ENCODE measurements at regions not wholly inside any gene's neighbourhood (a gene's known extent, or its start where the extent isn't known, plus 50 kb on each side); places are given as distances from the start of the nearest gene placed in this dataset.
A peak's percentile ranks its signal among the peaks of the same experiment; 100 is the strongest.

DNA sequence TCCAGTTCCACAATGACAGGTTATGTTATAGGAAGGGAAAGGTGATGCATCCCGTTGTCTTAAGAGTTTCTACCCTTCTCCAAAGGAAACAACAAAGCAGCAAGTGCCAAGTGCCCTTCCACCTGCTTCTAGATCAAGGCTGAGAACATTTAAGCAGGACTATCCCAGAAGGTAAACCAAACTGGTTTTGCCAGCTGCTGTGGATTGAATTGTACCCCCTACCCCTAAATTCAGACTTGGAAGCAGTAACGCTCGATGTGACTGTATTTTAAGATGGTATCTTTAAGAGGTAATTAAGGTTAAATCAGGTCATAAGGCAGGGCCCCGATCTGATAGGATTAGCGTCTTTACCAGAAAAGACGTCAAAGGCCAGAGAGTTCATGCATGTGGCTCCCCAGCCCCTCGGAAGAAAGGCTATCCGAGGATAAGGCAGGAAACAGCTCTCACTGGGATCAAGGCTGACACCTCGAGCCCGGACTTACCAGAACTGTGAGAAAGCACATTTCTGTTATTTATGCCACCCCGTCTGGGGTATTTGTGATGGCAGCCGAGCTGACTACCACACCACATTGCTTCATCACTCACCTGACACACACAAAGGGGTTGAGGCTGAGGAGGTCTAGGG is 179.1 kb upstream of the RAI14 start:
- peaks cover 15% of the 10 kb centered on the region for H3K4me1 Mint-ChIP-seq
- peaks cover 13% of the 10 kb centered on the region for H3K9me3 Mint-ChIP-seq
- no peaks in the 10 kb centered on the region for H3K36me3 Mint-ChIP-seq (ENCODE audit: low read depth)
- TF ChIP-seq CTCF (conservative IDR thresholded peaks at IDR 0.05): no peak
- Histone ChIP-seq H3K36me3 (ENCODE audit: control insufficient read depth, insufficient read depth, low read length) (no peaks in the 10 kb centered on the region), H3K27me3 (ENCODE audit: control insufficient read depth, insufficient read depth, low read length, poor library complexity, severe bottlenecking) (no peaks in the 10 kb centered on the region), H3K4me1 (ENCODE audit: control insufficient read depth, insufficient read depth, low read length) (no peaks in the 10 kb centered on the region), H3K9ac (ENCODE audit: extremely low read depth, low read length, poor library complexity, severe bottlenecking) (no peak overlapping the region), H3K4me3 (ENCODE audit: low read length) (no peak overlapping the region), H3K27ac (ENCODE audit: low read depth, low read length) (no peak overlapping the region), H3K9me3 (ENCODE audit: control insufficient read depth, low read length) (peaks cover 15% of the 10 kb centered on the region)
- no peak overlapping the region for H3K4me3 Mint-ChIP-seq
- peaks cover 8% of the 10 kb centered on the region for H3K27me3 Mint-ChIP-seq (ENCODE audit: insufficient read depth)
- no peak for DNase-seq
- H3K27ac Mint-ChIP-seq: no peak overlapping the region
- WGBS, 2 experiments (ENCODE audit: insufficient coverage in 1 of 2, insufficient read length in 1 of 2): 90 to 100% methylated on average over 6 to 12 of the region's 12 CpGs

DNA sequence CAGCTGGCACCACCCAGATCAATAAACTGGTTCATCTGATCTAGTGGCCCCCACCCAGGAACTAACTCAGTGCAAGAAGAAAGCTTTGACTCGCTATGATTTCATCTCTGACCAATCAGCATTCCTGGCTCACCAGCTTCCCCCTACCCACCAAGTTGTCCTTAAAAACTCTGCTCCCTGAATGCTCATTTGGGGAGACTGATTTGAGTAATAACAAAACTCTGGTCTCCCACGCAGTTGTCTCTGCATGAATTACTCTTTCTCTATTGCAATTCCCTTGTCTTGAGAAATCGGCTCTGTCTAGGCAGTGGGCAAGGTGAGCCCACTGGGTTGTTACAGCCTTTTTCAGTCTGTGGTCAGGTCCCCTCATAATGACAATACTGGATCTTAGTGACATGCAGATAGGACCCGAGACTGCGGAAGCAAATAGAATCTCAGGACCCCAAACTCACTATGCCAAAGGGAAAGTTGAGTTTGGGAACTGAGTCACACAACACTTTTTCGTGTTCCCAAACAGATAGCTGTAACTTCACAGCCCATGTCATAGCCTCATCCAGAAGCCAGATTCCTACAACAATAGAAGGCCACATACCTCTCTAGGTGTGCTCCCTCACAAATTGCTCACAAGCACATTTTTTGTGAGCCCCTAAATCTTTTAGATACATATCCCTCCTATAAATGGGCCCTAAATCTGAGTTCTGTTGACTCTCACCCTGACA is 175.2 kb upstream of the RAI14 start:
- H3K4me3 ChIP-seq (ENCODE audit: low read length): no peak overlapping the region
- H3K36me3 ChIP-seq (ENCODE audit: control insufficient read depth, insufficient read depth, low read length): no peaks in the 10 kb centered on the region
- Mint-ChIP-seq H3K27ac (no peak overlapping the region), H3K4me3 (no peak overlapping the region), H3K27me3 (ENCODE audit: insufficient read depth) (peaks cover 8% of the 10 kb centered on the region), H3K36me3 (ENCODE audit: low read depth) (peaks cover 2% of the 10 kb centered on the region), H3K4me1 (peaks cover 15% of the 10 kb centered on the region), H3K9me3 (peaks cover 27% of the 10 kb centered on the region)
- 86 to 93% methylated on average over 6 of the region's 6 CpGs for WGBS, 2 experiments (ENCODE audit: insufficient coverage in 1 of 2, insufficient read length in 1 of 2)
- H3K9me3 ChIP-seq (ENCODE audit: control insufficient read depth, low read length): peaks cover 25% of the 10 kb centered on the region
- H3K27ac ChIP-seq (ENCODE audit: low read depth, low read length): no peak overlapping the region
- DNase-seq: no peak
- no peak for TF ChIP-seq CTCF (conservative IDR thresholded peaks at IDR 0.05)
- H3K9ac ChIP-seq (ENCODE audit: extremely low read depth, low read length, poor library complexity, severe bottlenecking): no peak overlapping the region
- no peaks in the 10 kb centered on the region for H3K27me3 ChIP-seq (ENCODE audit: control insufficient read depth, insufficient read depth, low read length, poor library complexity, severe bottlenecking)
- peaks cover 6% of the 10 kb centered on the region for H3K4me1 ChIP-seq (ENCODE audit: control insufficient read depth, insufficient read depth, low read length)

DNA sequence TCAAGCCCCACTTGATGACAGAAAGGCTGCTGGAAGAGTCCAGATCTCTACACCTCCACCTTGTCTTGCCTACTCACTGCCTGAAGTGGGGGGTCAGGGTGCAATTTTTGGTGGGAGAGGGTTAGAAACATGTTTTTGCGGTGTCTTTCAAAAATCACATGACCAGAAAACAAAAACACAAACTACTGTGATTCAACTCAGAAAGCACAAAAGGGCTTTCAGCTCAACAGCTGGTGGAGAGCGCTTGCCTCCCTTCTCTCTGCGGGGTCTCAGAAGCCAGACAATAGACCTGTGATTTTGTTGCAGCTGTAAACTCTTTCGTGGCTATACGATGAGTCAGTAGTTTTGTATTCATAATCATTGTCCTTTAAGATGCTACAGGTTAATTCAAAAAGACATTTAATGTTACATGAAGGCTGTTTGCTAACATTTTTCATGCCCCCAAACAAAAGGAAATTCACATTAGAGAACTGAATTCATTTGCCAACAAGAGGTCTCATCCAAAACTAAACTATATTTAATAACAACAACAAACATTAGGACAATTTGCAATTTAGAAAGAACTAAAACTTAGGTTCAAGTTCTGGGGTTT is 172.6 kb upstream of the RAI14 start:
- no peak overlapping the region for H3K4me3 ChIP-seq (ENCODE audit: low read length)
- 31% methylated on average over 5 of the region's 5 CpGs; no CpG with 5 or more reads in 1 of the 2 experiments for WGBS, 2 experiments (ENCODE audit: insufficient coverage in 1 of 2, insufficient read length in 1 of 2)
- peaks cover 6% of the 10 kb centered on the region for H3K4me1 ChIP-seq (ENCODE audit: control insufficient read depth, insufficient read depth, low read length)
- Mint-ChIP-seq H3K4me1 (peaks cover 24% of the 10 kb centered on the region), H3K27me3 (ENCODE audit: insufficient read depth) (peaks cover 8% of the 10 kb centered on the region), H3K27ac (peak overlapping the region; percentile 10), H3K9me3 (peaks cover 27% of the 10 kb centered on the region), H3K4me3 (no peak overlapping the region), H3K36me3 (ENCODE audit: low read depth) (peaks cover 2% of the 10 kb centered on the region)
- H3K27me3 ChIP-seq (ENCODE audit: control insufficient read depth, insufficient read depth, low read length, poor library complexity, severe bottlenecking): no peaks in the 10 kb centered on the region
- no peak overlapping the region for H3K9ac ChIP-seq (ENCODE audit: extremely low read depth, low read length, poor library complexity, severe bottlenecking)
- peak; percentile 66 for DNase-seq
- TF ChIP-seq CTCF (conservative IDR thresholded peaks at IDR 0.05): no peak
- H3K9me3 ChIP-seq (ENCODE audit: control insufficient read depth, low read length): peaks cover 25% of the 10 kb centered on the region
- H3K27ac ChIP-seq (ENCODE audit: low read depth, low read length): peak overlapping the region; percentile 60
- H3K36me3 ChIP-seq (ENCODE audit: control insufficient read depth, insufficient read depth, low read length): no peaks in the 10 kb centered on the region

Data from endodermal cell (in vitro differentiated cells).